Superior temporal gyrus (tissue), 1 donor: ENCODE measurements at regions not wholly inside any gene's neighbourhood (a gene's known extent, or its start where the extent isn't known, plus 50 kb on each side); places are given as distances from the start of the nearest gene placed in this dataset.
"Not testable (repeated sequence)": the region's sequence is repeated elsewhere in the genome, so short reads cannot be mapped to it uniquely, and the experiment has no call there.

Experiments
- DNase-seq: peaks from one replicate; pipeline ENCODE4 v3.0.0-alpha.2; 2016; ENCODE audit errors: extremely low spot score

DNA sequence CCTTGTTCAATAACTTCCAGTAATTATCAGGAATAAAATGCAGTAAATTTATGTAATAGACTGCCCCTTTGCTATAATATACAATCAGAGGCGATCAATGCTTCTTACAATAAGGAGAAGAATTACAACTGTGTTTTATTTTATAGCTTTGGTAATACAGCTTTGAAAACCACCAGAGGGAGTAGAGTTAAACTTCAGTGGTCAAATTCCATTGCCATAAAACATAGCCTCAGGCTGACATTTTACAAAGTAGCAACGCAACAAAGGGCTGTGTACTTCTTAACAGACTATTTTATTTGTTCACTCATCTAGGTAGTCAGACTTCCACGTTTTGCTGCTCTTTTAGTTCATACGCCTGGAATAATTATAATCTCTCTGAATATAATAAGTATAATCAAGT is 58.5 kb downstream of the TEX13C start:
- DNase-seq: no peak

DNA sequence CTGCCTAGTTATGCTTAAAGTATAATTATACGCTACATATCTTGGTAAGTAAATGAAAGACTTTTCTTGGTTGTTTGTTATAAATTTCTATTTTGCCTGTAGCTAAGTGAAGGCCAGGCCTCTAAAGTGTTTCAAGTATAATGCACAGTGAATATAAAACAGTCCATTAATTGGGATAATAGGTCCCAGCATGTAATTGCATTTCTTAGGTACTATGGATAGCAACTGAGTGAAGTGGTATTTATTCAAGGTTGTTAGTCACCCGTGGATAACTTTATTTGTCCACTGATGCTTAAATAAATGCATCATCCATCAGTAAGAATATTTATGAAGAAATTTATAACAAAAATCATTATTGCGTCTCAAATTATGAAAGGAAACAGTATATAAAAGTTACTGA is 59.1 kb downstream of the TEX13C start:
- DNase-seq: no peak

DNA sequence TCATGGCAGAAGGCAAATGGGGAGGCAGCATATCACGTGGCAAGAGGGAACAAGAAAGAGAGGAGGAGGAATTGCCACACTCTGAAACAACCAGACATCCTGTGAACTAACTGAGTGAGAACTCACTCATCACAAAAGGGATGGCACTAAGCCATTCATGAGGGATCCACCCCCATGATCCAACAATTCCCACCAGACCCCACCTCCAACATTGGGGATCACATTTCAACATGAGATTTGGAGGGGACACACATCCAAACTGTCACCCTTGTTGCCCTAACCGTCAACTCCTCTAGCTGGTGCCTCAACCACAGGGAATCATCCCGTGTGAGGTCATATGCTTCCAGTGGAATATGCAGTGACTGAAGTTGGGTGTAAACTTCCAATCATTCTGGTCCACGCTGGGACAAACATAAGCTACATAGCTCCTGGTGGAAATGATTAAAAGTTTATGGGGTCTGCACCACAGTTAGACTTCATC is 62.5 kb downstream of the TEX13C start:
- no peak for DNase-seq

DNA sequence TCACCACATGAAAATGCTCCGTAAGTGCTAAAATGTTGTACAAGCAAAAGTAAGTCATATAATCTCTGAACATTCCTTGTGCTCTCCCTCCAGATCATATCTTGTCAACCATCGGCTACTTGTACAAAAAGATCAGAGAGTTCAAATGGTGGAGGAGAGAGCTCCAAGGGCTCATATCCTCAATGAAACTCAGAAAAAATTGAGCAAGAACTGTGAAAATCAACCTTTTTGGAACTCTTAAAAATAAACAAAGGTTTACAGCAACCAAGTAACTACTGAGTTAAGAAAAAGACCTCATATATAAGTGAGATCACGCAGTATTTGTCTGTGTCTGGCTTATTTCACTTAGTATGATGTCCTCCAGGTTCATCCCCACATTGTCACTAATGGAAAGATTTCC is 63.2 kb downstream of the TEX13C start:
- no peak for DNase-seq

DNA sequence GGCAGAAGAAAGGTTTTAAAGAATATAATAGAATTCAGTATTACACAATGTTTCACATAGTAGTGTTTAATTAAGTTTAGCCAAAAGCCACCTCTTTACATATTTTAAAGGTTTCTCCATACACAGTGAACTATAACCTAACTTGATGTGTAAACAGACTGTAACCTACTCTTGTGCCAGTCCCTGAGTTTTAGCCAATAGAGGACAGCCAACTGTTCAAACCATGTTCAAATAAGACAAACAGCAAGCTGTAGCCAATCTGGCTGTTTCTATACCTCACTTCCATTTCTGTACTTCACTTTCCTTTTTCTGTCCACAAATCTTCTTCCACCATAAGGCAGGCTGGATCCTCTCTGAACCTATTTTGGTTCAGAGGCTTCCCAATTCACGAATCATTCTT is 65.2 kb downstream of the TEX13C start:
- no peak for DNase-seq

DNA sequence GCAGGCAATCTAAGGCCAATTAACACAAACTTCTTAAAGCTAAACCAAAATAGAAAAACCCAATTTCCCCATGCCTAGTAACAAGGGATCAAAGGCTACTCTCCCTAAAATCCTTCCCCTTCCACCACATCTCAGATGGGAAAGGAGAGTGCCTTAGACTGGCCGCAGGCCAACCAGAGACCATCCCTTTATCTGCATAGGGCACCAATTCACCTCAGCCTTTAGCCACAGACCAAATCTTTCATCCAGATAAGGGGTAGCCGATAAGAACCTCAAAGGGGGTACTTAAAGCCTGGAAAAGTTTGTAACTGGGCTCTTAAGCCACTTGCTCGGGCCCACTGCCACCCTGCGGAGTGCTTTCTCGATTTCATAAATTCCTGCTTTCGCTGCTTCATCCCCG is 68.3 kb downstream of the TEX13C start:
- no peak for DNase-seq

DNA sequence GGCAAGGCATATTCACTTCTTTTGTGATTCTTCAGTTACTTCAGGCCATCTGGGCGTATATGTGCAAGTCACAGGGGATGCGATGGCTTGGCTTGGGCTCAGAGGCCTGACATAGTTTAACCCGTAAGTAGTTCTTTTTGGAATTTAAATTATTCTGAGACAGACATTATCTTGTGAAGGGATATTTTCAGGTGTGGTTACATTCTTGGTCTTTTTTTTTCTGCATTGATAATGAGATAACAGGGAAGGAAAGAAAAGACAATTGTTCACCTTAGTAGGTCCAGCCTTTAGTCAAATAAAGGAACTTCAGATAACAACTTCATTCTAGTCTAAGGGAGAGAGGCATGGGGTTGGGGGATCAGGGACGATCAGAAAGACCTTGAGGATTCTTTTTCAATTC is 74.8 kb downstream of the TEX13C start:
- no peak for DNase-seq

DNA sequence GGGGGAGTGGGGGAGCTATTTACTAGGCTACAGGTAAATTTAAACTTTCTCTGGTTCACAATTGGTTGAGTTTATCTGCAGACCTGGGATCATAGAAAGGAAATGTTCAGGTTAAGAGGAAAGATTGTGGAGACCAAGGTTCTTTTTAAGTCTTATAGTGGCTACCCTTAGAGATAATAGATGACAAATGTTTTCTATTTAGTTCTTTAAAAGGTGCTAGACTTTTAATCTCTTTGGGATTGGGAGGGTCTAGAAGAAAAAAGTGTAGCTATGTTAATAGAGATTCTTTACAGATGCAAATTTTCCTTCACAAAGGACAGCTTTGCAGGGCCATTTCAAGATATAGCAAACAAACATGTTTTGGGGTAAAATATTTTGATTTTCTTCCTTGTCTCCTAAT is 76.0 kb downstream of the TEX13C start:
- DNase-seq: no peak

DNA sequence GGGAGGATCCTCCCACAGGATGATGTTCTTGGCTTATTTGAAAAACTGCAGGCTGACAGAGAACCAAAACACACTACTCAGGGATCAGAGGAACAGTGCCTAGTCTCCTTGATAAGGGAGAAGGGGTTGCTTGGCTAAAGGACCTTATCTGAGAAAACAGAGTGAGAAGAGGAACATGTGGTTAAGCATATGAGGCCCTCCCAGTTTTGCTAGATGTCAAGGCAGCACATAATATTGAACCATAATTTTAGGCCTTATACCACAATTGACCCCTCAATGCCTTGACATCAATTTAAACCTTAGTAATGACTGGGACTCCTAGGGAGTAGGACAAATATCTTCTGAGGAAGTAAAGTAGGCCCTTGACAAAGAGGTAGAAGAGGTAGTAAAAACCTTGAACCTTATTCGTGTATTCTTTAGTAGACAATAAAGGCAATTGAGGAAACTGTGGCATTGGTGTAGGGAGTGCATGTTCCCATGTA is 79.3 kb downstream of the TEX13C start:
- DNase-seq: no peak

DNA sequence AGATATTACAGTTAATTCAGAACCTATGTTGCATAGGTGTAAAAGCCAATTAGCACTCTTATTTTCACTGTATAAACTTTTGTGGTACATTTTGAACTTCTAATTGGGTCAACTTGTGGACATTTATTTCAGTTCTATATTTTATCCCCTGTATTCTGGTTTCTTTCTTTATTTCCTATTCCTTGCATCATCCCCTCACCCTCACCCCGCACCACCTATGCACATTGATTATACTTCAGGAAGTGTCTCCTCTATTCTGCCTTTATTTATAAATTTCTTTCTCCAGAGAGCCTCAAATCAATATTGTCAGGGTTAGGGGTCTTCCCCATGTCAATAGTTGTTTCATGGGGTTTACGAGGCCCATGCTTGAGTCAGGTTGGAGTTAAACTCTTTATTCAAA is 83.1 kb downstream of the TEX13C start:
- no peak for DNase-seq

DNA sequence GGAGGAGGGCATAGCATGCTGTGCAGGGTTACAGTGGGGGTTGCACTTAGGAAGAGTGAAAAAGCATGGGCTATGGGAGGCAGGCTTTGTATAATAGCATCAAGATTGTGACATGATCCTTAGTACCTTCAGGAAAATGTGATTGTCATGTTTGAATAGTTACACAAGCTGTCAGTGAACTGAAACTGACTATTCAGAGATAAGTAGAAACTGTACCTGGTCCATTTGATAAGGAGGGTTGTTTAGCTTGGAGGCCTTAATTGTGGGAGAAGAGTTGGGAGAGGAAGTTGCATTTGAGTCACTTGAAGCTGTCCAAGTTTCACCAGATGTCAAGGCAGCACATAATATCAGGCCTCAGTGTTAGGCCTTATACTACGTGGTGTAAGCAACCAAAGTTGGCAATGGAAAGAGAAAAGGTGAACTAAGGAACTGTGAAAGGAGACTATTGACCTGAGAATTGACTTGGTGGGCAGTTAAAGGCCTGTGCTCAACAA is 85.0 kb downstream of the TEX13C start:
- no peak for DNase-seq

DNA sequence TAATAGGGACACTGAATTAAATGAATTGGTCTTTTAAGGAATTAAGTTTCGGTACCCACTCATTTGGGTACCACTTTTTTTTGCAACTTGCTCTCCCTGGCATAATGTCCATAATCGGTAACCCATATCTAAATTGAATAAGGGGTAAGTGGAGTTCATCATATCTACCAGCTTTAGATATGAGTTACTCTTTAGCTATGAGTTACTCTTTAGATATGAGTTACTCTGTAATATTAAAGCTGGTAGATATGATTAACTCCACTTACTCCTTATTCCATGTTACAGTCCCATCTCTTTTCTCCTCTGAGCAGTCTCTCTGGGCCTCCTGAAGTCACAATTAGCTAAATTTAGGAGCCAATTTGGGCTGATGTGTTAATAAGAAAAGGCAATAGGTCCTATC is 85.7 kb downstream of the TEX13C start:
- no peak for DNase-seq

DNA sequence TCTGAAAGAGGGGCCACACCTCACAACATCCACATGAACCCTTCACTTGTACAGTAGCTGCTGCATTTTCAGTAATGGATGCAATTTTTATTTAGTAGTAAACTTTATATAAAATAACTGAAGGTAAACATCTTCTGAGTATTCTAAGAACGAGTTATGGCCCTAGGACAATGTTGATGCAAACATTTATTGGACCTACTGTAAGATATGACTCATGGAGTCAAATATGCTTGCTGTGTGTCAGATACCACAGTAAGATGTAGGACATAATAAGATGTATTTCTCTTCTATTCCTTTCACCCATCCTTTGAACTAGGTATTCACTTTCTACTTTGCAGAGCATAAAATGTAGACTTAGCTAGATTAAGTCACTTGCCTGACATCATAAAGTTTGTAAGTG is 87.6 kb downstream of the TEX13C start:
- no peak for DNase-seq

DNA sequence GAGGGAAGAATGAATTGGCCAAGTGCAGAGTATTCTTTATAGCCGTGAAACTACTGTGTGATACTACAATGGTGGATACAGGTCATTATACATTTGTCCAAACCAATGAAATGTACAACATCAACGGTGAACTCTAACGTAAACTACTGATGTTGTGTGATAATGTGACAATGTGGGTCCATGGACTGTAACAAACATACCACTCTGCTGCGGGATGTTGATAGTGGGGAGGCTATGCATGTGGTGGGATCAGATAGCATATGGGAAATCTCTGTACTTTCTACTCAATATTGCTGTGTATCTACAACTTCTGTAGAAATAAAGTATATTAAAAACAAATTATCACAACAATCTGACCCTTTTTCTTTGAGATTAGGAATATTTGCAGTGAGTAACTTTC is 101.1 kb downstream of the TEX13C start:
- DNase-seq: no peak

DNA sequence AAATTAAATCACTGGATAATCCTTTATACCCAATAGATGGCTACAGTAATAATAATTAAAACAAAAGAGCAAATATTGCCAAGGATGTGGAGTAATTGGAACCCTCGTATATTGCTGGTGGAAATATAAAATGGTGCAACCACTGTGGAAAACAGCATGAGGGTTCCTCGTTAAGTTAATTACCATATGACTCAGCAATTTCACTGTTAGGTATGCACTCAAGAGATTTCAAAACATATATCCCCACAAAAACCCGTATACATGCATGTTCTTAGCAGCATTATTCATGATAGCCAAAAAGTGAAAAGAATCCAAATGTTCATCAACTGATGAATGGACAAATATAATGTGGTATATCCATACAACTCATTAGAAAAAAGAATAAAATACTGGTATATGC is 103.3 kb downstream of the TEX13C start:
- no peak for DNase-seq

DNA sequence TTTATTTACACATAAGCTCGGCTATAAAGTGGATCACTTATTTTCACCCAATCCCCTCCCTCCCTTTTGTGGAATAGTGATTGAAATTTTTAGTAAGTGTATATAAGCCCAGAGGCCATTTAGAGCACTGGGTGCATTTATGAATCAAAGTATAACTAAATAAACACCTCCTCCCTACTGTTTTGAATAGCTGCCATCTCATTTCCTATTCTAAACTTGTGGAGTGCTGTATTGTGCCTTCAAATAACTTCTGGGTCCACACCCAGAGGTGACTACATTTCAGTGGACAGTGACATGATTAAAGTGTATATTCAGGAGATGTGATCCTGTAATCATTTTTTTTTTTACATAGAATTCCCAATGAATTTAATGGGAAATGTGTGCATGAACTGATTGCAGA is 104.9 kb downstream of the TEX13C start:
- DNase-seq: no peak

DNA sequence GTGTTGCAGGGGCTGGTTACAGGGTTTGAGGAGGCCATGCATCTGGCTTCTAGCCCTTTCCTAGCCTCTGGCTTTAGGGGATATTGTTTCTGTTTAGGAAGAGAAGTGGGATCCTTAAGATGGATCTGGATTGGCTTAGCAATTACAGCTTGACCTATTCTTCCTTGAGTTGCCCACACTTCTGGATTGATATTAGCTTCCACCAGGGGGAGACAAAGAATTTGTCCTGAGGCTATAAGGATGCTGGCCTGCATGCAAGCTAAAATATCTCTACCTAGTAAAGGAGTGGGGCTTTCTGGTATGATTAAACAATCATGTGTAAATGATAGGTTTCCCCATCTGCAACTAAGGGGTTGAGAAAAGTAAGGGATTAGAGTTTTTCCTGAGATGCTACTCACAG is 117.2 kb downstream of the TEX13C start:
- DNase-seq: no peak

DNA sequence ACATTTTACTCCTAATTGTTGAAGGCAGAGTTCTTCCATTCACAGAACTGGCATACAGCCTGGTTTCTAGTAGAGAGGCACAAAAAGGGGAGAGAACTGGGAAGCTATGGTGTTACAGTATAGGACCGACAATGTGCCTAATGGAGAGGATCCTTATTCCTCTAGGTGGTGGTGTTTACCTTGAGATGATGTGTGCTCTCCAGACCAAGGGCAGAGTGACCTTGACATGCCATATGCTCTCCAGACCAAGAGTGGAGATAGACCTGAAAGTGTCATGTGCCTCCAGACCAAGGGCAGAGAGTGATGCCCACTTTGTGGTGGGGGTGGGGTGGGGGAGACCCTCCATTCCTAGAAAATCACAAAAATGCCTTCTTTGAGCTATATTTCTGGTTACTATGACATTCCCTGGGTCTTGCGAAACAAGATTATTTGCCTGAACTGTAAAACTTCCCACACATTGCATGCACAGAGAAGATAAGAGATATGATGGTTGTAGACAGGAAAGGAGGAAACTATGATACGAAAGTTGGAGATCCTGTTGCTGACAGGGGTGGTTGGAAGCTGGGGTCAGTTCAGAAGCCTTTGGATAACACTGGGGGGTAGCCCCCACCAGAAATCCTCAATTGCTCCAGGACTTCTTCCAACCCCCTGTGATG is 119.7 kb downstream of the TEX13C start:
- no peak for DNase-seq

DNA sequence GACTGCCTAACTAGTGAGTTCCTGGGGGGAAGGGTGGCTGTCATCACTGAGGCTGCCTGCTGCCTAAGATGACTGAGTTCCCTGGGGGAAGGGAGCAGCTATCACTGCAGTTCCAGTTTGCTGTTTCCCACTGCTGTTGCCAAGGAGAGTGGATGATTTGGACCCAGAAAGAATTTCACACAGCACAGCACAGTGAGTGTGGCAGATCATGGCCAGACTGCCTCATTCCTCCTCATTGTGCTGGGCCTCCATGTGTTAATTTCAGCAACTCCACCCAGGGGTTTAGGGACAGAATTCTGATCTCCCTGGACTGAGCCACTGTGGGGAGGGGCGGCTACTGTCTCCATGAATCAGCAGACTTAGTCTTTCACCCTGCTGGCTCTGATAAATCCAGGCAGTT is 125.0 kb downstream of the TEX13C start:
- DNase-seq: no peak

DNA sequence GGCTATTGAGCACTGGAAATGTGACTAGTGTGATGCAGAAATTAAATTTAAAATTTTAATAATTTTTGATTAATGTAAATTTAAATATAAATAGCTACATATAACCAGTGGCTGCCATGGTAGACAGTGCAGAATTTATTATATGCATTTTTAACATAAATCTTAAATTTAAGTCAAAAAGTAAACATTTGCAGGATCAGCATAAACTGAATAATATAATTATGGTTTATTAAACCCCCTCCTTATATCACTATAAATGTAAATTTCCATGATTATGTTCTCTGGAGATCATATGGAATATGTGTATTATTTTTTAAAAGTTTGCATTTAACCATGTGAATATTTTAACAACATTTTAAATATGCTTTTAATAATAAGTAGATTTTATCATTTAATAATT is 155.8 kb downstream of the TEX13C start:
- DNase-seq: no peak

DNA sequence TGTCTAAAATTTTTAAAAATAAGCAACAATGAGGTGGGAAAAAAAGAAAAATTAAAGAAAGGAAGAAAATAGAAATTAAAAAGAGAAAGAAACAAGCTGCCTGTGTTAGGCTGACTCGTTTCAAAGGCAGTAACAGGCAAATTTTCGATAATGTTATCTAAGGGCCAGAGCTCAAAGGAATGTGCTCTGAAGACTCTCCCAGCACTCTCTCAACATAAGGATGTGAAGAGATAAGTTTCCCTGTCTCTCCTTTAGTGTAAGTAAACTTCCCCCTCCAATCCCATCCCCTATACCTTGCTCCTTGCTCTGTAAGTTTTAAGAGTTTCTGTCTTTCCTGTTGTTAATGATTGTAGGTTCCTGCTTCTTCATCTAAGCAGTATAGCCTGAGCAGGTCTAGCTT is 172.8 kb downstream of the TEX13C start:
- no peak for DNase-seq

DNA sequence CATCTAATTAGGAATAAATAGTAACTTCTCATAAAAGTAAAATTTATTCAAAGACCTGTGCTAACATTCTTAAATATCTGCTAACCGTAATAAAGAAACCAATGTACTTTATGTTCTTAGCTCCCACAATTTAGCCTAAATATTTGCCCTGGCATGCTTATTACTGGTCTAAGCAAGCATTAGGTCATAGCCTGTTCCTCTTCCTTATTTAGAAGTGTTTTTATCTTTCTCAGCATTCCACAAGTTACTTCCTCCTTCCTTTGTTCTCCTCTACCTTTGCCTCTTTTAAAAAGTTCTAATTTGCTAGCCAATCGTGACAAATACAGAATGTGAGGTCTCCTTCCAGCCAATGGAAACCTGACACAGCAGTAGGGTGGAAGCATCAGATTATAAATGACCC is 173.3 kb downstream of the TEX13C start:
- DNase-seq: not testable (repeated sequence)

DNA sequence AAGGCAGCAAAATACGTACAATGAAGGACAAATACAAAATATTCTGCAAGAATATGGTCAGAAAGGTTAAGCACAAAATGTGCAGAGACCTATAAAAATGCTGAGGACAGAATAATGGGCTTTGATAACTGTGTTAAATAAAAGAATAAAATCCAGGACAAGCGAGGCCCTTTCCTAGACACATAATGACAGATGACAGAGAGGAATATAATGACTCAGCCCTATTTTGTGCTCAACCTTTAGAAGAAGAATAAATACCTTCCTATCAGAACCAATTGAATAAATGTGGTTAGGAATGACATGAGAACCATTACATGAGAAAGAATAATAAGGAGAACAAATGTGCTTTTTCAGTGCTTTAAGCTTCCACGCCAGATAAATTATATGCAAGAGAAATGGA is 178.0 kb downstream of the TEX13C start:
- no peak for DNase-seq

DNA sequence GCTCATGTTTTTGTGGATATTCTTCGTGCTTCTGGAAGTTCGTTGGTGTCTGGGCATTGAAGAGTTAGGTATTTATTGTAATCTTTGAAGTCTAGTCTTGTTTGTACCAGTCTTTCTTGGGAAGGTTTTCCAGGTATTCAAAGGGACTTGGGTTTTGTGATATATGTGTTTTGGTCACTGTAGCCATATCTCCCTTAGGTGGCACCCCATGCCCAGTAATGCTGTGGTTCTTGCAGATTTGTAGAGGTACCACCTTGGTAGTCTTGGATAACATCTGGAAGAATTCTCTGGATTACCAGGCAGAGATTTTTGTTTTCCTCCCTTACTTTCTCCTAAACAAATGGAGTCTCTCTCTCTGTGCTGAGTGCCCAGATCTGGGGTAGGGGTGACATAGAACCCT is 184.1 kb downstream of the TEX13C start:
- no peak for DNase-seq
